ENCODE measurements at regions not wholly inside any gene's neighbourhood (a gene's known extent, or its start where the extent isn't known, plus 50 kb on each side); places are given as distances from the start of the nearest gene placed in this dataset.
"Not testable (repeated sequence)": the region's sequence is repeated elsewhere in the genome, so short reads cannot be mapped to it uniquely, and the experiment has no call there.

- not testable (repeated sequence) for DNase-seq
These were observed 389.2 kb downstream of the SRGAP2C start for GRCh38 chr1:121573881-121574504.

GRCh38 chr1:121574505-121574899 lies 389.7 kb downstream of the SRGAP2C start:
- DNase-seq = not testable (repeated sequence)

GRCh38 chr1:121582898-121583297 lies 398.1 kb downstream of the SRGAP2C start:
- DNase-seq = not testable (repeated sequence)

GRCh38 chr1:121586369-121587229 lies 401.8 kb downstream of the SRGAP2C start:
- DNase-seq = peak; percentile 2

GRCh38 chr1:121587230-121587569 lies 402.4 kb downstream of the SRGAP2C start:
- no peak for DNase-seq

- DNase-seq = no peak
These were observed 403.0 kb downstream of the SRGAP2C start for GRCh38 chr1:121587777-121588176.

GRCh38 chr1:121594096-121594495 lies 409.3 kb downstream of the SRGAP2C start:
- DNase-seq = no peak

GRCh38 chr1:121595089-121595488 lies 410.3 kb downstream of the SRGAP2C start:
- no peak for DNase-seq

- DNase-seq = not testable (repeated sequence)
These were observed 420.2 kb downstream of the SRGAP2C start for GRCh38 chr1:121604843-121605444.

- not testable (repeated sequence) for DNase-seq
These were observed 422.7 kb downstream of the SRGAP2C start for GRCh38 chr1:121607499-121607898.
